H1 (cell line): ENCODE measurements at regions not wholly inside any gene's neighbourhood (a gene's known extent, or its start where the extent isn't known, plus 50 kb on each side); places are given as distances from the start of the nearest gene placed in this dataset.

Experiments
- CTCF ChIP-seq, 3 experiments: IDR thresholded peaks; 1 replicate in 2 of 3; 2 replicates in 1 of 3; pipeline versions ENCODE4 v1.5.1 to v1.6.1; 2011; ENCODE audit warnings: low read length in 3 of 3, mild to moderate bottlenecking in 3 of 3, inconsistent platforms in 2 of 3, low read depth in 1 of 3, moderate library complexity in 1 of 3; ENCODE audit not compliant: insufficient read depth in 1 of 3; ENCODE audit errors: control extremely low read depth in 1 of 3
- EP300 ChIP-seq, 2 experiments: IDR thresholded peaks; 1 replicate in 1 of 2; 2 replicates in 1 of 2; pipeline ENCODE4 v1.6.1; 2011 to 2012; ENCODE audit warnings: low read depth in 2 of 2, low read length in 2 of 2, mild to moderate bottlenecking in 2 of 2, borderline replicate concordance in 1 of 2, inconsistent platforms in 1 of 2, moderate library complexity in 1 of 2
- POLR2A ChIP-seq, 2 experiments: IDR thresholded peaks; 1 replicate in 1 of 2; 2 replicates in 1 of 2; pipeline ENCODE4 v1.6.1; 2011; ENCODE audit warnings: low read depth in 2 of 2, low read length in 2 of 2, mild to moderate bottlenecking in 2 of 2; ENCODE audit errors: control extremely low read depth in 1 of 2
- POLR2AphosphoS5 ChIP-seq: IDR thresholded peaks from 2 replicates; pipeline ENCODE4 v1.6.1; 2011; ENCODE audit warnings: low read depth, low read length
- RAD21 ChIP-seq, 2 experiments: IDR thresholded peaks in 1 of 2; conservative IDR thresholded peaks in 1 of 2; 2 replicates each; pipeline ENCODE4 v1.6.1; 2011; ENCODE audit warnings: low read depth in 2 of 2, low read length in 2 of 2, improper control_type of control experiment in 1 of 2, inconsistent platforms in 1 of 2, mild to moderate bottlenecking in 1 of 2, moderate library complexity in 1 of 2

GRCh38 chr10:30116041-30116491, 56.7 kb upstream of the JCAD start:
- TF ChIP-seq CTCF (IDR thresholded peaks at IDR 0.05; ENCODE audit: control extremely low read depth in 1 of 3, insufficient read depth in 1 of 3, low read depth in 1 of 3, low read length in 3 of 3) = no peak
- no peak for TF ChIP-seq POLR2AphosphoS5
- TF ChIP-seq RAD21 (IDR thresholded peaks at IDR 0.05 in 1 of 2, conservative IDR thresholded peaks at IDR 0.05 in 1 of 2; ENCODE audit: low read depth in 2 of 2, low read length in 2 of 2) = no peak
- no peak for TF ChIP-seq POLR2A (IDR thresholded peaks at IDR 0.05; ENCODE audit: control extremely low read depth in 1 of 2, low read depth in 2 of 2, low read length in 2 of 2)
- no peak for TF ChIP-seq EP300 (IDR thresholded peaks at IDR 0.05; ENCODE audit: borderline replicate concordance in 1 of 2, low read depth in 2 of 2, low read length in 2 of 2)
